ENCODE measurements at regions not wholly inside any gene's neighbourhood (a gene's known extent, or its start where the extent isn't known, plus 50 kb on each side); places are given as distances from the start of the nearest gene placed in this dataset.

- no peaks in the 10 kb centered on the region for H3K36me3 ChIP-seq (ENCODE audit: control insufficient read depth in 2 of 2, insufficient read depth in 2 of 2, low read length in 2 of 2)
- H3K4me3 ChIP-seq (ENCODE audit: low read length in 2 of 2), result no peak overlapping the region
- H3K9ac ChIP-seq (ENCODE audit: low read length in 2 of 2), result no peak overlapping the region
- H3K4me1 ChIP-seq (ENCODE audit: control insufficient read depth, insufficient read depth, low read length), result no peaks in the 10 kb centered on the region
- no peaks in the 10 kb centered on the region for H3K9me3 ChIP-seq (ENCODE audit: control insufficient read depth in 2 of 2, low read length in 2 of 2)
- H3K27ac ChIP-seq (ENCODE audit: low read length), result no peak overlapping the region
- H3K27me3 ChIP-seq (ENCODE audit: control insufficient read depth in 1 of 2, insufficient read depth in 2 of 2, low read length in 2 of 2), result no peaks in the 10 kb centered on the region
Measured at GRCh38 chr12:87272851-87273250, 756.4 kb downstream of the C12orf50 start.

- no peaks in the 10 kb centered on the region for H3K9me3 ChIP-seq (ENCODE audit: control insufficient read depth in 2 of 2, low read length in 2 of 2)
- H3K36me3 ChIP-seq (ENCODE audit: control insufficient read depth in 2 of 2, insufficient read depth in 2 of 2, low read length in 2 of 2), result no peaks in the 10 kb centered on the region
Measured at GRCh38 chr12:87270919-87271318, 758.3 kb downstream of the C12orf50 start.

GRCh38 chr12:87266305-87266704 is 762.9 kb downstream of the C12orf50 start:
- Histone ChIP-seq H3K36me3 (ENCODE audit: control insufficient read depth in 2 of 2, insufficient read depth in 2 of 2, low read length in 2 of 2) (no peaks in the 10 kb centered on the region), H3K4me3 (ENCODE audit: low read length in 2 of 2) (no peak overlapping the region), H3K27ac (ENCODE audit: low read length) (no peak overlapping the region), H3K9ac (ENCODE audit: low read length in 2 of 2) (no peak overlapping the region), H3K9me3 (ENCODE audit: control insufficient read depth in 2 of 2, low read length in 2 of 2) (no peaks in the 10 kb centered on the region), H3K4me1 (ENCODE audit: control insufficient read depth, insufficient read depth, low read length) (no peaks in the 10 kb centered on the region), H3K27me3 (ENCODE audit: control insufficient read depth in 1 of 2, insufficient read depth in 2 of 2, low read length in 2 of 2) (no peaks in the 10 kb centered on the region)

More at GRCh38 chr12:87270919-87271318, 758.3 kb downstream of the C12orf50 start:
- H3K4me1 ChIP-seq (ENCODE audit: control insufficient read depth, insufficient read depth, low read length), result no peaks in the 10 kb centered on the region
- H3K9ac ChIP-seq (ENCODE audit: low read length in 2 of 2), result no peak overlapping the region
- H3K4me3 ChIP-seq (ENCODE audit: low read length in 2 of 2), result no peak overlapping the region
- H3K27ac ChIP-seq (ENCODE audit: low read length), result no peak overlapping the region
- no peaks in the 10 kb centered on the region for H3K27me3 ChIP-seq (ENCODE audit: control insufficient read depth in 1 of 2, insufficient read depth in 2 of 2, low read length in 2 of 2)

- H3K4me3 ChIP-seq (ENCODE audit: low read length in 2 of 2), result no peak overlapping the region
- H3K9me3 ChIP-seq (ENCODE audit: control insufficient read depth in 2 of 2, low read length in 2 of 2), result no peaks in the 10 kb centered on the region
- H3K9ac ChIP-seq (ENCODE audit: low read length in 2 of 2), result no peak overlapping the region
- H3K27ac ChIP-seq (ENCODE audit: low read length), result no peak overlapping the region
- no peaks in the 10 kb centered on the region for H3K36me3 ChIP-seq (ENCODE audit: control insufficient read depth in 2 of 2, insufficient read depth in 2 of 2, low read length in 2 of 2)
- no peaks in the 10 kb centered on the region for H3K27me3 ChIP-seq (ENCODE audit: control insufficient read depth in 1 of 2, insufficient read depth in 2 of 2, low read length in 2 of 2)
- H3K4me1 ChIP-seq (ENCODE audit: control insufficient read depth, insufficient read depth, low read length), result no peaks in the 10 kb centered on the region
Measured at GRCh38 chr12:87259391-87259790, 769.8 kb downstream of the C12orf50 start.

GRCh38 chr12:87254381-87255030 is 774.7 kb downstream of the C12orf50 start:
- Histone ChIP-seq H3K4me1 (ENCODE audit: control insufficient read depth, insufficient read depth, low read length) (no peaks in the 10 kb centered on the region), H3K9ac (ENCODE audit: low read length in 2 of 2) (no peak overlapping the region), H3K36me3 (ENCODE audit: control insufficient read depth in 2 of 2, insufficient read depth in 2 of 2, low read length in 2 of 2) (no peaks in the 10 kb centered on the region), H3K9me3 (ENCODE audit: control insufficient read depth in 2 of 2, low read length in 2 of 2) (no peaks in the 10 kb centered on the region), H3K4me3 (ENCODE audit: low read length in 2 of 2) (no peak overlapping the region), H3K27me3 (ENCODE audit: control insufficient read depth in 1 of 2, insufficient read depth in 2 of 2, low read length in 2 of 2) (no peaks in the 10 kb centered on the region), H3K27ac (ENCODE audit: low read length) (no peak overlapping the region)

GRCh38 chr12:87253157-87253556 is 776.0 kb downstream of the C12orf50 start:
- Histone ChIP-seq H3K36me3 (ENCODE audit: control insufficient read depth in 2 of 2, insufficient read depth in 2 of 2, low read length in 2 of 2) (no peaks in the 10 kb centered on the region), H3K27ac (ENCODE audit: low read length) (no peak overlapping the region), H3K9me3 (ENCODE audit: control insufficient read depth in 2 of 2, low read length in 2 of 2) (no peaks in the 10 kb centered on the region), H3K4me1 (ENCODE audit: control insufficient read depth, insufficient read depth, low read length) (no peaks in the 10 kb centered on the region), H3K27me3 (ENCODE audit: control insufficient read depth in 1 of 2, insufficient read depth in 2 of 2, low read length in 2 of 2) (no peaks in the 10 kb centered on the region), H3K4me3 (ENCODE audit: low read length in 2 of 2) (no peak overlapping the region), H3K9ac (ENCODE audit: low read length in 2 of 2) (no peak overlapping the region)

- H3K4me3 ChIP-seq (ENCODE audit: low read length in 2 of 2), result no peak overlapping the region
- no peaks in the 10 kb centered on the region for H3K27me3 ChIP-seq (ENCODE audit: control insufficient read depth in 1 of 2, insufficient read depth in 2 of 2, low read length in 2 of 2)
- H3K9me3 ChIP-seq (ENCODE audit: control insufficient read depth in 2 of 2, low read length in 2 of 2), result no peaks in the 10 kb centered on the region
- no peak overlapping the region for H3K27ac ChIP-seq (ENCODE audit: low read length)
- no peaks in the 10 kb centered on the region for H3K4me1 ChIP-seq (ENCODE audit: control insufficient read depth, insufficient read depth, low read length)
- H3K36me3 ChIP-seq (ENCODE audit: control insufficient read depth in 2 of 2, insufficient read depth in 2 of 2, low read length in 2 of 2), result no peaks in the 10 kb centered on the region
- no peak overlapping the region for H3K9ac ChIP-seq (ENCODE audit: low read length in 2 of 2)
Measured at GRCh38 chr12:87246726-87247125, 782.5 kb downstream of the C12orf50 start.

- H3K4me3 ChIP-seq (ENCODE audit: low read length in 2 of 2), result no peak overlapping the region
- H3K27ac ChIP-seq (ENCODE audit: low read length), result no peak overlapping the region
- no peaks in the 10 kb centered on the region for H3K9me3 ChIP-seq (ENCODE audit: control insufficient read depth in 2 of 2, low read length in 2 of 2)
- no peaks in the 10 kb centered on the region for H3K36me3 ChIP-seq (ENCODE audit: control insufficient read depth in 2 of 2, insufficient read depth in 2 of 2, low read length in 2 of 2)
- no peaks in the 10 kb centered on the region for H3K27me3 ChIP-seq (ENCODE audit: control insufficient read depth in 1 of 2, insufficient read depth in 2 of 2, low read length in 2 of 2)
- no peaks in the 10 kb centered on the region for H3K4me1 ChIP-seq (ENCODE audit: control insufficient read depth, insufficient read depth, low read length)
- H3K9ac ChIP-seq (ENCODE audit: low read length in 2 of 2), result no peak overlapping the region
Measured at GRCh38 chr12:87238466-87238865, 790.7 kb downstream of the C12orf50 start.

GRCh38 chr12:87234898-87235297 is 794.3 kb downstream of the C12orf50 start:
- Histone ChIP-seq H3K9me3 (ENCODE audit: control insufficient read depth in 2 of 2, low read length in 2 of 2) (no peaks in the 10 kb centered on the region), H3K27me3 (ENCODE audit: control insufficient read depth in 1 of 2, insufficient read depth in 2 of 2, low read length in 2 of 2) (no peaks in the 10 kb centered on the region), H3K9ac (ENCODE audit: low read length in 2 of 2) (no peak overlapping the region), H3K4me3 (ENCODE audit: low read length in 2 of 2) (no peak overlapping the region), H3K27ac (ENCODE audit: low read length) (no peak overlapping the region), H3K4me1 (ENCODE audit: control insufficient read depth, insufficient read depth, low read length) (no peaks in the 10 kb centered on the region), H3K36me3 (ENCODE audit: control insufficient read depth in 2 of 2, insufficient read depth in 2 of 2, low read length in 2 of 2) (no peaks in the 10 kb centered on the region)

- Histone ChIP-seq H3K36me3 (ENCODE audit: control insufficient read depth in 2 of 2, insufficient read depth in 2 of 2, low read length in 2 of 2) (no peaks in the 10 kb centered on the region), H3K9ac (ENCODE audit: low read length in 2 of 2) (no peak overlapping the region), H3K4me1 (ENCODE audit: control insufficient read depth, insufficient read depth, low read length) (no peaks in the 10 kb centered on the region)
Measured at GRCh38 chr12:87233671-87234070, 795.5 kb downstream of the C12orf50 start.

GRCh38 chr12:87231818-87232217 is 797.4 kb downstream of the C12orf50 start:
- H3K4me1 ChIP-seq (ENCODE audit: control insufficient read depth, insufficient read depth, low read length), result no peaks in the 10 kb centered on the region
- H3K9me3 ChIP-seq (ENCODE audit: control insufficient read depth in 2 of 2, low read length in 2 of 2), result no peaks in the 10 kb centered on the region
- no peak overlapping the region for H3K27ac ChIP-seq (ENCODE audit: low read length)
- H3K36me3 ChIP-seq (ENCODE audit: control insufficient read depth in 2 of 2, insufficient read depth in 2 of 2, low read length in 2 of 2), result no peaks in the 10 kb centered on the region
- no peak overlapping the region for H3K4me3 ChIP-seq (ENCODE audit: low read length in 2 of 2)
- no peaks in the 10 kb centered on the region for H3K27me3 ChIP-seq (ENCODE audit: control insufficient read depth in 1 of 2, insufficient read depth in 2 of 2, low read length in 2 of 2)
- no peak overlapping the region for H3K9ac ChIP-seq (ENCODE audit: low read length in 2 of 2)

More at GRCh38 chr12:87233671-87234070, 795.5 kb downstream of the C12orf50 start:
- no peaks in the 10 kb centered on the region for H3K27me3 ChIP-seq (ENCODE audit: control insufficient read depth in 1 of 2, insufficient read depth in 2 of 2, low read length in 2 of 2)
- H3K4me3 ChIP-seq (ENCODE audit: low read length in 2 of 2), result no peak overlapping the region
- H3K9me3 ChIP-seq (ENCODE audit: control insufficient read depth in 2 of 2, low read length in 2 of 2), result no peaks in the 10 kb centered on the region
- no peak overlapping the region for H3K27ac ChIP-seq (ENCODE audit: low read length)

All from stomach smooth muscle (tissue), 2 donors.